Upper lobe of right lung (tissue), 1 donor: ENCODE measurements at regions not wholly inside any gene's neighbourhood (a gene's known extent, or its start where the extent isn't known, plus 50 kb on each side); places are given as distances from the start of the nearest gene placed in this dataset.

Source experiments
- ATAC-seq: fragments of 200-7000 bp; cut with Tn5 transposase; one replicate; pipeline ENCODE4 v1.9.1; 2020; ENCODE audit warnings: mild to moderate bottlenecking, moderate library complexity
- DNase-seq: peaks from one replicate; pipeline ENCODE4 v3.0.0-alpha.2; 2020
- H3K27ac ChIP-seq: fragments of 200-600 bp; one replicate; pipeline ENCODE4 v1.8.0; 2022
- H3K27me3 ChIP-seq: fragments of 200-600 bp; one replicate; pipeline ENCODE4 v1.8.0; 2022; ENCODE audit warnings: mild to moderate bottlenecking
- H3K36me3 ChIP-seq: fragments of 200-600 bp; one replicate; pipeline ENCODE4 v1.8.0; 2022
- H3K4me1 ChIP-seq: fragments of 200-600 bp; one replicate; pipeline ENCODE4 v1.8.0; 2022
- H3K4me3 ChIP-seq: fragments of 200-600 bp; one replicate; pipeline ENCODE4 v1.8.0; 2022; ENCODE audit warnings: mild to moderate bottlenecking
- H3K9me3 ChIP-seq: fragments of 200-600 bp; one replicate; pipeline ENCODE4 v1.8.0; 2022
- intact Hi-C: fragments of 100-400 bp; cut with DNase I; formaldehyde crosslinking; loops from one replicate; pipeline ENCODE4 v1.11.0; 2022
- TF ChIP-seq, protein P1 (sequence below): fragments of 200-600 bp; IDR thresholded peaks from one replicate; pipeline ENCODE4 v1.8.0; 2022; ENCODE audit warnings: antibody characterized with exemption
- donor health status: DM: no; HTN: yes; CAD: no; lungs with severe emphysema.

DNA sequence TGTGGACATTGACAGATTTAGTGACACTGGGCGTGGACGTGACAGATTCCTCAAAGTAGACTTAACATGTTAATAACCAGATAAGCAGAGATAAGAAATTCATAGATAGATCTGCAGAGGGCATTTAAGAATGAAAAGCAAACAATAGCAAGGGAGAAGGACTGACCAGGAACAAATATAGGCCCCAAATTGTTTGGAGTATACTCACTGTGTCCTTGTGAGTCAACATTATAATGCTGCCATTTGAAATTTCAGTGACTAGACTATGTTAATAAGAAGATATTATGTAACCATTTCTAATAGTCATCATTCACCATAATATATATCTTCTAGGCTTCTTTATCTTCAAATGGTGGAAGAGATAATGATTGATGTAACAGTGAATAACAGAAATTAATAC, 78.1 kb upstream of the SLC38A11 start:
- Histone ChIP-seq H3K27me3 (no peaks in the 10 kb centered on the region), H3K27ac (no peak overlapping the region), H3K9me3 (no peaks in the 10 kb centered on the region), H3K4me3 (no peak overlapping the region), H3K36me3 (no peaks in the 10 kb centered on the region), H3K4me1 (no peaks in the 10 kb centered on the region)
- TF ChIP-seq, protein P1, sequence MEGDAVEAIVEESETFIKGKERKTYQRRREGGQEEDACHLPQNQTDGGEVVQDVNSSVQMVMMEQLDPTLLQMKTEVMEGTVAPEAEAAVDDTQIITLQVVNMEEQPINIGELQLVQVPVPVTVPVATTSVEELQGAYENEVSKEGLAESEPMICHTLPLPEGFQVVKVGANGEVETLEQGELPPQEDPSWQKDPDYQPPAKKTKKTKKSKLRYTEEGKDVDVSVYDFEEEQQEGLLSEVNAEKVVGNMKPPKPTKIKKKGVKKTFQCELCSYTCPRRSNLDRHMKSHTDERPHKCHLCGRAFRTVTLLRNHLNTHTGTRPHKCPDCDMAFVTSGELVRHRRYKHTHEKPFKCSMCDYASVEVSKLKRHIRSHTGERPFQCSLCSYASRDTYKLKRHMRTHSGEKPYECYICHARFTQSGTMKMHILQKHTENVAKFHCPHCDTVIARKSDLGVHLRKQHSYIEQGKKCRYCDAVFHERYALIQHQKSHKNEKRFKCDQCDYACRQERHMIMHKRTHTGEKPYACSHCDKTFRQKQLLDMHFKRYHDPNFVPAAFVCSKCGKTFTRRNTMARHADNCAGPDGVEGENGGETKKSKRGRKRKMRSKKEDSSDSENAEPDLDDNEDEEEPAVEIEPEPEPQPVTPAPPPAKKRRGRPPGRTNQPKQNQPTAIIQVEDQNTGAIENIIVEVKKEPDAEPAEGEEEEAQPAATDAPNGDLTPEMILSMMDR: no peak
- intact Hi-C loops: no loop called here
- no peak for DNase-seq
- no peak for ATAC-seq

DNA sequence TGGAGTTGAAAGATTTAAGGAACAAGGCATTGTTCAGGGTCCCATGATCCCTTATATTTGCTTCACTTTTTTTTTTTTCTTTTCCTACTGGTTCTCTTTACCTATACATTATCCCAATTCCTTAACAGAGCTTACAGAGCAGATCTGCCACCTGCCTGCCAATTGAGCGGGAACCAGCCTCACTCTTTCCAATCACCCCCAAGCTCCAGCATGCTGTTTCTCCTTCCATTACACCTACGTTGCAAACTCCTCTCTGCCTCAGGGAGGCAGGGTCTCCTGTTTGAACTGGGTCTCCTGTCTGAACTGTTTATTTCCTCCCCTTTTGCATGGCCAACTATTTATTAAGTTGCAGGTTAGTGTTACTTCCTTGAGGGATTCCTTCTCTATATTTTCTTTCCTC, 77.2 kb upstream of the SLC38A11 start:
- DNase-seq (no peak), ATAC-seq (no peak)
- TF ChIP-seq, protein P1: no peak
- Histone ChIP-seq H3K4me1 (no peaks in the 10 kb centered on the region), H3K4me3 (no peak overlapping the region), H3K36me3 (no peaks in the 10 kb centered on the region), H3K27me3 (no peaks in the 10 kb centered on the region), H3K27ac (no peak overlapping the region), H3K9me3 (no peaks in the 10 kb centered on the region)
- intact Hi-C loops: no loop called here

DNA sequence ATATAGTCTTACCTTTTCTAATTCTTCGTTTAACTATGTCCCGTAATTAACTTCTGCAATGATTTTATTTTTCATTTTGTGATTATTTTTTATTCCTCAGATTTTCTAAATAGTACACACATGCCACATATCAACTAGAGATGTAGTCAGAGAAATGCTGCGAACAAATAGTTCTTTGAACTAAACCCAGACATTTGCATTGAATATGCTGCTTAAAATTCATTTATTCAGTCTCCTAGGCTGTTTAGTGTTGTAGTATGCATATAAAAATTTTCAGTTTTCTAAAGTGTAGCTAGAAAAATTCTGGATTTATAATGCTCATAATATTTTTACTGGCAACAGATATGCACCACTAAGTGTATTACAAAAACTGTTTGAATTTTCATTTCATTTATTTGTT, 68.9 kb upstream of the SLC38A11 start:
- ATAC-seq (no peak), DNase-seq (no peak)
- Histone ChIP-seq H3K27me3 (no peaks in the 10 kb centered on the region), H3K9me3 (no peaks in the 10 kb centered on the region), H3K4me3 (no peak overlapping the region), H3K4me1 (no peaks in the 10 kb centered on the region), H3K27ac (no peak overlapping the region), H3K36me3 (no peaks in the 10 kb centered on the region)
- TF ChIP-seq, protein P1: no peak
- intact Hi-C loops: no loop called here

DNA sequence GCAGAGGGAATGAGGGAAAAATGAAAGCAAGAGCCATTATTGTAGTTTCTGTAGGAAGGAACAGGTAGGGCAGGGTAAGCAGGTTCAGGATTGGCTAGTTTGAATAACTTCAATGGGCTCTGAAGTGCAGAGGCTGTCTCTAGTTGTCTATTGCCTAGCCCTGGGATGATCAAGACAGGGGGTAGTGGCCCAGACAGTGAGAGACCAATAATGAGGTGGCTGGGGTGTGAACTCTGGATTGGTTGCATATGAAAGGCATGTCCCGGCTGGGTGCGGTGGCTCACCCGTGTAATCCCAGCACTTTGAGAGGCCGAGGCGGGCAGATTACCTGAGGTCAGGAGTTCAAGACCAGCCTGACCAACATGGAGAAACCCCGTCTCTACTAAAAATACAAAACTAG, 67.5 kb upstream of the SLC38A11 start:
- Histone ChIP-seq H3K27ac (no peak overlapping the region), H3K27me3 (peaks cover 2% of the 10 kb centered on the region), H3K4me3 (no peak overlapping the region), H3K9me3 (no peaks in the 10 kb centered on the region), H3K4me1 (no peaks in the 10 kb centered on the region), H3K36me3 (no peaks in the 10 kb centered on the region)
- TF ChIP-seq, protein P1: no peak
- intact Hi-C loops: no loop called here
- DNase-seq (no peak), ATAC-seq (no peak)

DNA sequence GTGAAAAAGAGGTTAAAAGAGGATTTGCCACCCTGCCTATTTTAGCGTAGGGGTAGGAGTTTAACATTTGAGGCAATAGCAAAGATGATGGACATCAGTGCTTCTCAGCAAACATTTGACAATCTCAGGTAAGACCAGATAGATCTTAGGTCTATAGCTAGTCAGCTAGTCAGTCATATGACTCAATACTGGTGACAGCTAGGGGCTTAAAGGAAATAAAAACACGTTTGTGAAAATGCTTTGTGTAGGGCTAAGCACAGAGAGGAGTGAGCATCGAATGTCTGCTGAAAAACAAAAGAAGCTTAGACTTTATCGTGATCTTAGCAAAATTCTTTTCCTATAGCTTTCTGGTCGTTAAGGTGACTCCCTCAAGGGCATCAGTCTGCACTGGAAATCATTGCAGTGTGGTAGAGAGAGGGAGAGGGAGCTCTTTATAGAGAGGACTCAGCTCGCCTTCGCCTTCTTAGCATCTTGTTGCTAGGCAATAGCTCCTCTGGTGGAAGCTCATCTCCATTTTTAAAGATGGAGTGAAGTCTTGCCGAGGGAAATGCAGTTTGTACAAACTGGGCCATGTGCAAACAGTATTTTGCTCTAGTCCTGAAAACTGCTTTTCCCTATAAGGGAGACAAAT, 62.8 kb upstream of the SLC38A11 start:
- no peak overlapping the region for H3K27ac ChIP-seq
- no peaks in the 10 kb centered on the region for H3K36me3 ChIP-seq
- ATAC-seq (no peak), DNase-seq (no peak)
- H3K27me3 ChIP-seq: peaks cover 5% of the 10 kb centered on the region
- H3K4me3 ChIP-seq: no peak overlapping the region
- H3K4me1 ChIP-seq: no peaks in the 10 kb centered on the region
- H3K9me3 ChIP-seq: no peaks in the 10 kb centered on the region
- intact Hi-C loops: no loop called here
- TF ChIP-seq, protein P1: no peak
